ENCODE measurements at regions not wholly inside any gene's neighbourhood (a gene's known extent, or its start where the extent isn't known, plus 50 kb on each side); places are given as distances from the start of the nearest gene placed in this dataset.

GRCh38 chr14:58865514-58866281, 227.9 kb downstream of the DACT1 start:
- no peak for TF ChIP-seq ELK1 (IDR thresholded peaks at IDR 0.05; ENCODE audit: low read depth, low read length)
- TF ChIP-seq CTCF (IDR thresholded peaks at IDR 0.05 in 2 of 3, conservative IDR thresholded peaks at IDR 0.05 in 1 of 3; ENCODE audit: control insufficient read depth in 2 of 3, extremely low read depth in 1 of 3, insufficient read depth in 1 of 3, low read depth in 3 of 3, low read length in 3 of 3), result no peak
- TF ChIP-seq NKRF (conservative IDR thresholded peaks at IDR 0.05), result no peak

Data from GM12878 (cell line).